COLO668 (cell line): ENCODE measurements at regions not wholly inside any gene's neighbourhood (a gene's known extent, or its start where the extent isn't known, plus 50 kb on each side); places are given as distances from the start of the nearest gene placed in this dataset.
"Not testable (repeated sequence)": the region's sequence is repeated elsewhere in the genome, so short reads cannot be mapped to it uniquely, and the experiment has no call there.

ENCODE experiments used
- DNase-seq: peaks from one replicate; lab custom pipeline; 2025; ENCODE audit not compliant: unreplicated experiment; lab: John Stamatoyannopoulos, UW

- DNase-seq: peak; percentile 73
Observed at GRCh38 chr9:124124729-124125650, 113.4 kb downstream of the LHX2 start.

GRCh38 chr9:124125651-124125977, 114.0 kb downstream of the LHX2 start:
- no peak for DNase-seq

GRCh38 chr9:124126648-124127646, 115.4 kb downstream of the LHX2 start:
- peak; percentile 78 for DNase-seq

GRCh38 chr9:124128568-124129166, 117.1 kb downstream of the LHX2 start:
- no peak for DNase-seq

GRCh38 chr9:124130277-124131075, 118.9 kb downstream of the LHX2 start:
- no peak for DNase-seq

GRCh38 chr9:124131518-124131917, 120.0 kb downstream of the LHX2 start:
- not testable (repeated sequence) for DNase-seq

- no peak for DNase-seq
Observed at GRCh38 chr9:124132671-124133147, 121.1 kb downstream of the LHX2 start.

- DNase-seq: peak; percentile 56
Observed at GRCh38 chr9:124133727-124134126, 122.2 kb downstream of the LHX2 start.

GRCh38 chr9:124134526-124134925, 123.0 kb downstream of the LHX2 start:
- no peak for DNase-seq

GRCh38 chr9:124135813-124136365, 121.9 kb upstream of the NEK6 start:
- no peak for DNase-seq

GRCh38 chr9:124137009-124137943, 120.5 kb upstream of the NEK6 start:
- no peak for DNase-seq

GRCh38 chr9:124137944-124138335, 119.8 kb upstream of the NEK6 start:
- no peak for DNase-seq

GRCh38 chr9:124139001-124139400, 118.7 kb upstream of the NEK6 start:
- DNase-seq: no peak

GRCh38 chr9:124140941-124141568, 116.7 kb upstream of the NEK6 start:
- no peak for DNase-seq

- DNase-seq: not testable (repeated sequence)
Observed at GRCh38 chr9:124144561-124145123, 113.1 kb upstream of the NEK6 start.

- DNase-seq: no peak
Observed at GRCh38 chr9:124146031-124146561, 111.7 kb upstream of the NEK6 start.

GRCh38 chr9:124149992-124150391, 107.8 kb upstream of the NEK6 start:
- no peak for DNase-seq

- DNase-seq: no peak
Observed at GRCh38 chr9:124163760-124164255, 93.9 kb upstream of the NEK6 start.
